Bronchial epithelial cell (primary cell): ENCODE measurements at regions not wholly inside any gene's neighbourhood (a gene's known extent, or its start where the extent isn't known, plus 50 kb on each side); places are given as distances from the start of the nearest gene placed in this dataset.

Source experiments
- DNase-seq: peaks from one replicate; pipeline ENCODE4 v3.0.0-alpha.2; 2010; ENCODE audit warnings: low read depth
- FAIRE-seq: peaks from 2 replicates; lab custom pipeline; 2011; peaks lifted over from hg19 to GRCh38; lab: Jason Lieb, UNC
- H3K27me3 ChIP-seq: 2 replicates; pipeline ENCODE4 v1.5.1; 2011; ENCODE audit warnings: low read length; ENCODE audit not compliant: control insufficient read depth, insufficient read depth
- H3K36me3 ChIP-seq: 2 replicates; pipeline ENCODE4 v1.5.1; 2011; ENCODE audit warnings: low read length; ENCODE audit not compliant: control insufficient read depth, insufficient read depth
- H3K4me3 ChIP-seq: 2 replicates; pipeline ENCODE4 v1.5.1; 2011; ENCODE audit warnings: mild to moderate bottlenecking, low read depth, low read length, control low read depth
- CTCF ChIP-seq: IDR thresholded peaks from 2 replicates; pipeline ENCODE4 v1.5.1; 2011; ENCODE audit warnings: mild to moderate bottlenecking, moderate library complexity, low read length, control low read depth, inconsistent platforms; ENCODE audit not compliant: insufficient read depth, severe bottlenecking

GRCh38 chr3:39753391-39753790 is 56.0 kb upstream of the MYRIP start:
- Histone ChIP-seq H3K4me3 (no peak overlapping the region), H3K27me3 (no peaks in the 10 kb centered on the region), H3K36me3 (no peaks in the 10 kb centered on the region)
- TF ChIP-seq CTCF, result no peak
- FAIRE-seq, result no peak
- no peak for DNase-seq

GRCh38 chr3:39754549-39754948 is 54.9 kb upstream of the MYRIP start:
- Histone ChIP-seq H3K4me3 (no peak overlapping the region), H3K36me3 (no peaks in the 10 kb centered on the region), H3K27me3 (no peaks in the 10 kb centered on the region)
- DNase-seq (no peak), FAIRE-seq (no peak)
- TF ChIP-seq CTCF, result no peak

- H3K36me3 ChIP-seq, result no peaks in the 10 kb centered on the region
- no peaks in the 10 kb centered on the region for H3K27me3 ChIP-seq
- H3K4me3 ChIP-seq, result no peak overlapping the region
- FAIRE-seq (no peak), DNase-seq (no peak)
- no peak for TF ChIP-seq CTCF
Measured at GRCh38 chr3:39755100-39755499, 54.3 kb upstream of the MYRIP start.

GRCh38 chr3:39757307-39757706 is 52.1 kb upstream of the MYRIP start:
- H3K4me3 ChIP-seq, result no peak overlapping the region
- no peak for TF ChIP-seq CTCF
- no peaks in the 10 kb centered on the region for H3K27me3 ChIP-seq
- no peaks in the 10 kb centered on the region for H3K36me3 ChIP-seq
- DNase-seq, result no peak
- FAIRE-seq, result no peak
